ENCODE measurements at regions not wholly inside any gene's neighbourhood (a gene's known extent, or its start where the extent isn't known, plus 50 kb on each side); places are given as distances from the start of the nearest gene placed in this dataset.

DNA sequence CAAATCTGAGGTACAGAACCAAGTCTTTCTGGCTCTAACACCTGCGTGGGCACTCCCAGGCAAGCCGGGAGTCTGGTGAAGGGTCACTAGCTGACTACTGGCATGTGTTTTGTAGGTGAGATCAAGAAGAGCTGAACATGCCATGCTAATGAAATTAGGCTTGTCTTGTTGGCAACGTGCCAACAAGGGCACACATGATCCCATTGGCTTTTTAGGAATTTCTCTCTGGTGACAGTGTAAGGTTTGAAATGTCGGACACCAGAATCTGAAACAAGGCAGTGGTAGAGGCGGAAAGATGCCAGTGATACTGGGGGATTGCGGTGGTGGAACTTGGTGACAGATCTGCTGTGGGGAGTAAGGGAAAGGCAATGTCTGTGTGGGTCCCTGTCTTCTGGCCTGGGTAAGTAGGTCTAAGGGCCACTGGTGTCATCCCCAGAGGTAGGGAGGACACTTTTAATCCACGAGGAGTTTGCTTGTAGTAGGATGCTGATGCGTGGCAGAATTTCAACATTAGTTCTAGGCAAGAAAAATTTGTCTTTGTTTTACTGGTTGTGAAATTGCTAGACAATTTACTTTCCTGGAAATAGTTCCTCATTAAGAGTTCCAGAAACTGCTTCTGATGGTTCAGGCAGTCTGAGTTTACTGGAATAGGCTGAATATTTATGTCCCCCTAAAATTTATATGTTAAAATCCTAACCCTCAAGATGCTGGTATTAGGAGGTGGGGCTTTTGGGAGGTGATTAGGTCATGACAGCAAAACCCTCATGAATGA lies 52.6 kb upstream of the ACMSD start:
- Histone ChIP-seq H3K9me3 (no peaks in the 10 kb centered on the region), H3K27me3 (no peaks in the 10 kb centered on the region), H3K4me1 (no peaks in the 10 kb centered on the region), H3K36me3 (ENCODE audit: low read depth, missing control alignments) (no peaks in the 10 kb centered on the region), H3K4me3 (no peak overlapping the region), H3K27ac (no peak overlapping the region)
- intact Hi-C loops (cut with DNase I; ENCODE audit: low total_unique reads), result no loop called here
- no peak for DNase-seq
- 81 to 82% methylated on average over 8 of the region's 8 CpGs for WGBS, 2 donors
- TF ChIP-seq, protein P1, sequence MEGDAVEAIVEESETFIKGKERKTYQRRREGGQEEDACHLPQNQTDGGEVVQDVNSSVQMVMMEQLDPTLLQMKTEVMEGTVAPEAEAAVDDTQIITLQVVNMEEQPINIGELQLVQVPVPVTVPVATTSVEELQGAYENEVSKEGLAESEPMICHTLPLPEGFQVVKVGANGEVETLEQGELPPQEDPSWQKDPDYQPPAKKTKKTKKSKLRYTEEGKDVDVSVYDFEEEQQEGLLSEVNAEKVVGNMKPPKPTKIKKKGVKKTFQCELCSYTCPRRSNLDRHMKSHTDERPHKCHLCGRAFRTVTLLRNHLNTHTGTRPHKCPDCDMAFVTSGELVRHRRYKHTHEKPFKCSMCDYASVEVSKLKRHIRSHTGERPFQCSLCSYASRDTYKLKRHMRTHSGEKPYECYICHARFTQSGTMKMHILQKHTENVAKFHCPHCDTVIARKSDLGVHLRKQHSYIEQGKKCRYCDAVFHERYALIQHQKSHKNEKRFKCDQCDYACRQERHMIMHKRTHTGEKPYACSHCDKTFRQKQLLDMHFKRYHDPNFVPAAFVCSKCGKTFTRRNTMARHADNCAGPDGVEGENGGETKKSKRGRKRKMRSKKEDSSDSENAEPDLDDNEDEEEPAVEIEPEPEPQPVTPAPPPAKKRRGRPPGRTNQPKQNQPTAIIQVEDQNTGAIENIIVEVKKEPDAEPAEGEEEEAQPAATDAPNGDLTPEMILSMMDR (IDR thresholded peaks at IDR 0.05), result no peak
- no peak for TF ChIP-seq POLR2A (IDR thresholded peaks at IDR 0.05)

- no peak for TF ChIP-seq POLR2A (IDR thresholded peaks at IDR 0.05)
- TF ChIP-seq, protein P1 (IDR thresholded peaks at IDR 0.05), result no peak
- no peaks in the 10 kb centered on the region for H3K36me3 ChIP-seq (ENCODE audit: low read depth, missing control alignments)
- WGBS, 2 donors, result 91 to 100% methylated on average over 2 of the region's 2 CpGs
- no peak overlapping the region for H3K4me3 ChIP-seq
- H3K4me1 ChIP-seq, result no peaks in the 10 kb centered on the region
- H3K27ac ChIP-seq, result no peak overlapping the region
- H3K9me3 ChIP-seq, result no peaks in the 10 kb centered on the region
- no peak for DNase-seq
- no peaks in the 10 kb centered on the region for H3K27me3 ChIP-seq
- intact Hi-C loops (cut with DNase I; ENCODE audit: low total_unique reads), result no loop called here
Observed at GRCh38 chr2:134788417-134788816, 50.0 kb upstream of the ACMSD start.

Measured in testis (tissue), 2 donors.